GM12874 (cell line): ENCODE measurements at regions not wholly inside any gene's neighbourhood (a gene's known extent, or its start where the extent isn't known, plus 50 kb on each side); places are given as distances from the start of the nearest gene placed in this dataset.

Experiments
- TF ChIP-seq, protein P1 (sequence below): IDR thresholded peaks from 2 replicates; pipeline ENCODE4 v1.5.1; 2011; ENCODE audit warnings: low read depth, mild to moderate bottlenecking, control low read depth, low read length, moderate library complexity; ENCODE audit not compliant: insufficient read depth

DNA sequence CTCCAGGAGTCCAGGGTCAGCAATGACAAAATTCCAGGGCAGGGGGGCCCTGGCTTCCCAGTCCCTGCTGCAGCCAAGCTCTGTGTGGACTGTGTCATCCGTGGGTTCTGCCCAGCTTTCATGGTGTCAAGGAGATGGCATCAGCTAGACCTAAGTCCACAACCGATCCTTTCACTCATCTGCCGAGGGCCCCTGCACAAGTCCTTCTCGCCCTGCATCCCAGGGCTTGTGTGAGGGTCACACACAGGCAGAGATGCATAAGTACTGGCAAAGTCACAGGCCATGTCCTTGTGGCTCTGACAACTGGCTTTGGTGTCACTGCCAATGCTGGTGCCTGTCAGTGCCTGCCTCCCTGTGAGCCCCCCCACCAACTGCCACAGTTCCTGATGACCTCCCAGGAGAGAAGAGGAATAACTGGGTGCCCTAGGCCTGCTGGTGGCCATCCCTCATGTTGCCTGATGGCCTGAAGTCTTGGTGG is 181.4 kb upstream of the CST7 start:
- TF ChIP-seq, protein P1, sequence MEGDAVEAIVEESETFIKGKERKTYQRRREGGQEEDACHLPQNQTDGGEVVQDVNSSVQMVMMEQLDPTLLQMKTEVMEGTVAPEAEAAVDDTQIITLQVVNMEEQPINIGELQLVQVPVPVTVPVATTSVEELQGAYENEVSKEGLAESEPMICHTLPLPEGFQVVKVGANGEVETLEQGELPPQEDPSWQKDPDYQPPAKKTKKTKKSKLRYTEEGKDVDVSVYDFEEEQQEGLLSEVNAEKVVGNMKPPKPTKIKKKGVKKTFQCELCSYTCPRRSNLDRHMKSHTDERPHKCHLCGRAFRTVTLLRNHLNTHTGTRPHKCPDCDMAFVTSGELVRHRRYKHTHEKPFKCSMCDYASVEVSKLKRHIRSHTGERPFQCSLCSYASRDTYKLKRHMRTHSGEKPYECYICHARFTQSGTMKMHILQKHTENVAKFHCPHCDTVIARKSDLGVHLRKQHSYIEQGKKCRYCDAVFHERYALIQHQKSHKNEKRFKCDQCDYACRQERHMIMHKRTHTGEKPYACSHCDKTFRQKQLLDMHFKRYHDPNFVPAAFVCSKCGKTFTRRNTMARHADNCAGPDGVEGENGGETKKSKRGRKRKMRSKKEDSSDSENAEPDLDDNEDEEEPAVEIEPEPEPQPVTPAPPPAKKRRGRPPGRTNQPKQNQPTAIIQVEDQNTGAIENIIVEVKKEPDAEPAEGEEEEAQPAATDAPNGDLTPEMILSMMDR, result no peak

DNA sequence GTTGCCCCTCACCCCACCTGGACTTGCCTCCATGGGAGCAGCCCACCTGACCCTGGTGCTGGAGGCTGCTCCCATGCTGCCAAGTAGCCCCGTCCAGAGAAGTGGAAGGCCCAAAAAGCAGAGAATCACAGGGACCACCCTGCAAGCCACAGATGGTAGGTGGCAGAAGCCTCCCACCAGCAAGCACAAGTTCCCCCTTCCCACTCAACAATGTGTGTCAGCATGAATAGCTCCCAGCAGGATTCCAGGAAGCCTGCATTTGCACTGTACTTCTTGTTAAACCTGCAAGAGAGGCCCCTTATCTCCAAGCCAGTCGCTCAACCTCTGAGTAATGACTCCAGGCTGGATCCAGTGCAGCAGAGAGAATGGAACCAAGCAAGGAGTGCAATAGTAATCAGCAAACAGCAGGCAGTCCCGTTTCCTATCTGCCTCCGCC is 180.8 kb upstream of the CST7 start:
- TF ChIP-seq, protein P1, result no peak

DNA sequence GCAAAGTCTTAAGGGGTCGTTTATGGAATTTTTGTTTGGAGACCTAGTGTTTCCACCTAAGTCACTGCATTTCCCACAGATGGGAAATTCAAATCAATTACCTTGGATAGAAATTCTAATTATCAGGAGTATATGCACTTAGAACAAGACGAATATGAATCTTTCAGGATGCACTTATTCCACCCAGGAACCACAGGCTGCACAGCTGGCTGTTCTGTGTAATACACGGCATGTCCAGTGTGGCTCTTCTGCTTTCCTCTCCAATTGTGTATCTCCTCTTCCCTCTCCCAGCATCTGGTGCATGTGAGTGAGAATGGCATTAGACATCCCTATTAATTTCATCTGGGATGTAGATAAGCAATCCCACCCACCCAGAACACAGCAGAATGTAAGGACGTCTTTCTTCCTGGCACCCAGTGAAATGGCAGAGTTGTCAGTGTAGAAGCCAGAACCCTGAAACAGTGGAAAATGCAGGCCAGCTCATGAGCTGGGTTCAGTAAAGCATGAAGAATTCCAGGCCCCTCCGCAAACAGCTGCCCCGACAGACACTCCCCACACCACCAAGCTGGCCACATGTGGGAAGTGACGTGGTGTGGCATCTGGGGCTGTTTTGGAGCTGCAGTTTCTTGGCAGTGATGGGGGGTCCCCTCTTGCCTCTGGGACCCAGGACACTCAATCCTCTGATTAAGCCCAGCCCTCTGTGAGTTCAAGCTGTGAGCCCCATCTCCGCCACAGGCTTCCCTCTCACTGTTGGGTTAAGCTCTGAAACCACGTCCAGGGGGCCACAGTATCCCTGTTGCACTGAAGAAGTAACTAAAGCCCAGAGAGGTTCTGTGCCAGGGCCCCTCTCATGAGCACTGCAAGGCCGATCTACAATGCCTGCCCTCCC is 180.1 kb upstream of the CST7 start:
- TF ChIP-seq, protein P1, result no peak

DNA sequence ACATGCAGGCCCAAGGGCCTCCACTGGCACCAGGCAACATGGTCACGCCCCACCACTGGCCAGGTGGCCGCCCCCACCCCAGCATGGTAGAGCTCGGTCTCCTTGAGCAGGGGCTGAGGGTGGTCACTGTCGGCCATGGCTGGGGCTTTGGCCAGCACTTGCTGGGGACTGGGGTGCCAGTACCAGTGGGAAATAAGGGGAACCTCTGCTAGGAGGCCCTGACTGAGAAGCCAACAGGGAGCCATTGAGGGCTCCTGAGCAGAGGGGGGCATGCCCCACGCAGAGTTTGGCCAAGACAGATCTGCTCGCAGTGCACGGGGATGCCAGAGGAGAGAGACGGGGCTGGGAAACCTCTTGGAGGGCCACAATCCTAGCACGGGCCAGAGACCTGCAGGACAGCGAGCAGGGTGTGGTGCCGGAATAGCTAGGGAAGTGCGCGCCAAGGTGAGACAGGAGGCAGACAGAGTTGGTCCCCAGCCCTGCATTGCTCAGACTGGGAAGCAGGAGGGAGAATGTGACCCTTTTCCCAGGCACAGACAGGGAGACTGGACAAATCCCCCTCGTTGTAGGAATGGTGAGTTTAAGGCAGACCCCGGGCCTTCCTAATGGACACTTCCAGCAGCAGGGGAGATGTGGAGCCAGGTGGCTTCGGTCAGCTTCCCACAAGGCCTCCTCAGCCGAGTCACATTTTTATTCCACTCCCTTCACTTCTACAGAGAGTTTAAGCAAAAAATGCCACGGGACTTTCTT is 179.0 kb upstream of the CST7 start:
- TF ChIP-seq, protein P1, result no peak

DNA sequence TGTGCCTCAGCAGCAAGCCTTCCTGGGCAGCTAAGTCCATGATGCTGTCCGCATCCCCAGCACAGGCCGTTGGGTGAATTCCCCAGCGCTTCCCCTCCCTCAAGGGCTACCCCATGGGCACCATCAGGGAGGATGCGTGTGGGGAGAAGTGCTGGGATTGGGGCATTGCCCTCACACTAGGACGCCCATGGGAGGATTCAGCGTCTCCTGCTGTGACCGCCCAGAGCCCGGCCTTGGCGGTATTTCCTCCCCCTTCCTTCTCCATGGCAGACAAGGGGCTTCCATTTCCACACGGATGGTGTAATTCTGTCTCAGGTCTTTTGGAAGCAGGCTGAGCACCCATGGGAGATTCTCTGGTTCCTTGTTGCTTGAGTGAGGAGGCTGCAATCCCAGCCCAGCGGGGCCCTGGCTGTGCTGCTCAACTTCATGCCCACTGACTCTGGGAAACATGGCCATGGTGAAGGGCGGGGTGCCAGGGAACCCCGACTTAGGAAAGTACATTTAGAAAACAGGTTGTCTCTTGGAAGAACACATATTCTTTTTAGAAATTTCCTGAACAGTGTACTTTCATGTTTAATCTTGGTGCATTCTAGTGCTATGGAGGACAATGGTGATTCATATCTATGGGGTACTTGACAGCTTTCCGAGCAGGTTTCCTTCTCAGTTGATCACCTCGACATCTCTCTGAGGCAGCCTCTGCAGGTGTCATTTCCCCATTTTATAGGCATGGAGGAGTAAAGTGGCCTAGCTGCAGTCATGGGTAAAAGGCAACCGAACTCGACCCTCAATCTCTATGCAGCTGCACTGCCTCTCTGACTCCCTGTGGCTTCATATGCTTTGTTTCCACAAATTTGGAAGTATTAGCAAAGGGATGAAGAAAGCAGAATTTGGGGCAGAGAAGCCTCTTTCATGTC is 178.2 kb upstream of the CST7 start:
- TF ChIP-seq, protein P1, result no peak

DNA sequence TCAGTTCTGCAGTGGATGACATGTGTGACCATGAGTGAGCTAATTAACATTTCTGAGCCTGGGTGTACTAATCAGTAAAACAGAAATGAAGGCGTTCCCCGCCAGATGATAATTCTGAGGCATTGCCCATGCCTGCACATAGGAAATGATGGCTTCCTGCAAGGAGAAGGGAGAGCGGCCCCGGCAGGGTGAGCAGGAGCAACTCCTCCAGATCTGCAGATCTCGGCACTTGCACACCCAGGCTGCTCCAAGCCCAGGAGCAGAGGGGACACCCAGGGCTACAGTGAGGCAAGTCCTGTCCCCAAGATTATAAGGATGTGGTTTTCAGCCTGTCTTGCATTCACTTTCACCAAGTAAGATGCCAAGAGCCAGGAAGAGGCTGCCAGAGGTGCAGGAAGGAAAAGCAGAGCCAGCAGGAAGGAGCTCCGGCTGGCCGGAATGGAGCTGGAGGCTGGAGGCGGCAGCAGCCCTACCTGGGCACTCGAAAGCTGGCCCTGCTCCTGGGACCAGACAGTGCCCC is 177.5 kb upstream of the CST7 start:
- TF ChIP-seq, protein P1, result no peak
